HG03135 (cell line): ENCODE measurements at regions not wholly inside any gene's neighbourhood (a gene's known extent, or its start where the extent isn't known, plus 50 kb on each side); places are given as distances from the start of the nearest gene placed in this dataset.

ENCODE experiments used
- ATAC-seq: cut with Tn5 transposase; IDR thresholded peaks from one replicate; pipeline ENCODE4 v1.9.1; 2021; ENCODE audit warnings: mild to moderate bottlenecking, moderate library complexity; ENCODE audit not compliant: unreplicated experiment

DNA sequence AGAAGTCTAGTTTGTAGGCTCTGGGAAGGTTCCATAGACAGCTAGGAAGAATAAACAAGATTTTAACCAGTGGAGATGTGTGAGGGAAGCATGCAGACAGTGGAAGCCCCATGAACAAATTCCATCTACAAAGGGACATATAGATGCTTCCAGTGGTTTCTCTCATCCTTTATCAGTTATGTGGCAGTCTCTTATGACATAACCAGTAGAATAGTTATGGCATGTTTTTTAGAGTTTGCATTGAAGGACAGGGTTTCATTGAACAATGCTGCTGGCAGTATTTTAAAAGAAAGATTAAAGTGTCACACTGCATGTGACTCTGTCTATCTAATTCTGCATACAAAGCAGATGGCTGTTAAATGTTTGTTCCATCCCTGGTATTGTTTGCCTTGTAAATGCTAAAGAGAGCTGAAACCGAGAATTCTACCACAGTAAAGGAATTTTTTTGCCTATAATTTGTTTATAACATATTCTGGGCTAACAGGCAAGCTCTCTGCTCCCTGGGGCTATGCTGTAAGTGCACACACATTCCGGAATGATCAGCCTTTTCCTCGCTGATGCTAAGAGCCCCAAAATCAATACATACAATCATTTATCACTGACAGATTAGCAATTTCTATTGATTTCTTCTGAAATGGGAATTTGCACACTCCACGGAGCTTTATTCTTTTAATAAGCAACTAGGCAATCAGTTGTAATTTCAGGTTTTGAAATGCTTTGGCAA is 76.8 kb upstream of the PELI1 start:
- ATAC-seq, result no peak

DNA sequence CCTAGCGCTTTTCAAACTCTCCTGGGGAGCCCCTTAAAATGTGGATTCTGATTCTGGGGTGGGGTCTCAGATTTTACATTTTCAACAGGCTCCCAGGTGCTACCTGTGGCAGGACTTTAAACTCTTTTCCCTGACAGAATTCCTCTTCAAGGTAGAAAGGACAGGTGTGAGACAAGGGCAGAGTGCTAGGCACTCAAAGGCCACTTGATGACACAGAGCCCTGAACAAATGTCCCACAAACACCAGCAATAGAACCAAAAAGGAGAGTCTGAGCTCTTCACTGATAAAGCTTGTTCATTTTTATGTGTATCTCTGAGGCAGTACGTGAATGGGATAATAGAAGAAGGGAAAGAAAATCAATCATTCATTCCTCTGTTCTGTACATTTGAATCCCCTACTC is 77.7 kb upstream of the PELI1 start:
- no peak for ATAC-seq

GRCh38 chr2:64222351-64222750 is 78.1 kb upstream of the PELI1 start:
- no peak for ATAC-seq

GRCh38 chr2:64223055-64223454 is 78.8 kb upstream of the PELI1 start:
- ATAC-seq, result peak; percentile 52

DNA sequence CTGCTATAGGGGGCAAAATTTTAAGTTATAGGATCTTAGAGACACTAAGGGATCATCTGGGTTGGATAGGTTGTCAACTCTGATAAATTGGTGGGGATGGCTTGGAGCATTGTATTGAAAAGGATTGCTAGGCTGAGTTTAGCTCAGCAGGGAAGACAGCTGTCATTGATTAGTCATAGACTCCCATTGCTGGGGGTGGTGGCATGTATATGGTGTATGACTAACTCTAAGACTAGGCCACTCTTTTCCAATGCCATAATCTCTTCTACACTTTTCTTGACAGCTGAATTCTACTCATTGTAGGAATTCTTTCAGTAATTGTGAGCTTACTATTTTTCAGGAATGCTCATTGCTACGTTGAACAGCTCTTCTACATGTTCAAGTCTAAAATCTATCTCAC is 81.3 kb upstream of the PELI1 start:
- no peak for ATAC-seq

- no peak for ATAC-seq
Measured at GRCh38 chr2:64226611-64227010, 82.4 kb upstream of the PELI1 start.

GRCh38 chr2:64227603-64228125 is 83.4 kb upstream of the PELI1 start:
- no peak for ATAC-seq

DNA sequence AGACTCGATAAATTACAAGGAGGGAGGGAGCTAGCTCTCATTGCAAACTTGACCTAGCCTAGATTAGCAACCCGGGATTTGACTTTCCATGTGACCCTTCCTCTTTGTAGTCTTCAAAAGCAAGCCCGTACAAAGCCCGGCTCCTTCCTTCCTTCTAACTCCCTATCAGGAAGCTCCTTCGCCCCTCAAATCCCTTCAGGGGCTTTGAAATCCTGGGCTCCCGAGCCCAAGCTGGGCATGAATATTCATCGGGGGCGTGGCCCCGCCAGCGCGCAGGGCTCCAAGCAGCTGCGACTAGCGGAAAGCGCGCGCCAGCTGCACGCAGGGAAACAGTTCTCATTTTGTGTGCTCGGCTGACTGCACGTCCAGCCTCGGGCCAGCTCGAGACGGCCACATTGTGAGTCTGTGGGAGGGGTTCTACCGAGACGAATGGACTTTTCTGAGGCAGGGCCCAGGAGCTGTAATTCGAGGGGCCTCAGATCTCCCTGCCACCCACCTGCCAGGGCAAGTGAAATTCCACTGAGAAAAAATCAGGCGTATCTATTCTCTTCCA is 84.0 kb upstream of the PELI1 start:
- ATAC-seq, result peak; percentile 92

- no peak for ATAC-seq
Measured at GRCh38 chr2:64228918-64229317, 84.7 kb upstream of the PELI1 start.

- ATAC-seq, result no peak
Measured at GRCh38 chr2:64230540-64230939, 86.3 kb upstream of the PELI1 start.

- no peak for ATAC-seq
Measured at GRCh38 chr2:64232266-64232665, 88.0 kb upstream of the PELI1 start.

DNA sequence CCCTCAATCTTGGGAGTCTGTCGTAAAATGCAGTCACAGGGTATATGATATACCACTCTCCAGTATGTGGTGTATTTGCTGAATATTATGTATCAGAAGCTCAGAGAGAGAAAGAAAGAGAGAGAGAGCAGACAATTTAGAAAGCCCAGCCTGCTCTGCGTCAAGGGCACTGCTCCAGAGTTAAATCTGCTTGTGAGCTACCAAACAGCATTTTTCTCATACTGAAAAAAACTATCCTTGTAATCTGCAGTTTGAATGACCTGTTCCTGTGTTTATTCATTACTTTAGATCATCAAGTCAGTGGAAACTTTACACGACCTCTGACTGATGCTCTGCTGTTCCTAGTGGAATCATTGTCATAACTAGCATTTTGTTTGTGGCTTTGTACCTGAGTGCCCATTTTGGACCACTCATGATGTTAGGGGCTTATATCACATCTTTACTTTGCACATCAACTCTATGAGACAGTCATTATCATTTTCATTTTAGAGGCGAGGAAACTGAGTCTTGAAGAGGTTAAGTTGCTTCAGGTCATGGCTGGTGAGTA is 89.2 kb upstream of the PELI1 start:
- no peak for ATAC-seq

GRCh38 chr2:64234150-64234549 is 89.9 kb upstream of the PELI1 start:
- ATAC-seq, result no peak

DNA sequence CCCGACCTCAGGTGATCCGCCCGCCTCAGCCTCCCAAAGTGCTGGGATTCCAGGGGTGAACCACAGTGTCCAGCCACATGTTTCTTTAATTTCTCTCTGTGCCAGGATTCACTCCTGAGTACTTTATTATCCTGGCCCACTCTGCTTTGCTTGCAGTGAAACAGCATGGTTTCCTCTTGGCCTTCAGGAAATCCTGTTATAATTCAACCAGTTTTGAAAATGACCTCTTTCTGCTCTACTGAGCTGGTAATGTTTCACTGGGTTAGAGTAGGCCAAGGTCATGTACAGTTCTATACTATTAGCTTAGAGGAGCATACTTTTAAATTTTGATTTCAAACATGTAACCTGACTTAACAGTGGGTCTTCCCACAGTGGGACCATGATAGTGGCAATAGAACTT is 90.6 kb upstream of the PELI1 start:
- no peak for ATAC-seq

DNA sequence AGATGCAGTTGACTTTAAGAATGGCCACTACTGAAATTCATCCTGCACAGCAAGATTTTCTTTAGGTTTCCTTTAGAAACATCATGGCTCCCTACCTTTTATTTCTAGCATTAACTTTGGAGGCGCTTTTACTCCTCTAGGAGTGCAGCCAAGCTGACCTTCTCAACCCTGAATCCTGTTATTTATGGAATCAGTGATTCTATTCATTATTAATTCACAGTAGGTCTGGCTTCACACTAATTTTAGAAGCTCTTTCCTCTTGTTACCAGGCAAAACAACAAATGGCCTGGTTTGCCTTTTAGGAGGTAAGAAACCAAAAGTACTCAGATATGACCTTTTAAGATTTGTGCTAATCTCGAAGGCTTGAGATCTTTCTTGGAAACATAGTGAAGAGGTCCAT is 93.0 kb upstream of the PELI1 start:
- ATAC-seq, result no peak

GRCh38 chr2:64238799-64239198 is 94.6 kb upstream of the PELI1 start:
- ATAC-seq, result no peak

GRCh38 chr2:64243081-64244036 is 99.1 kb upstream of the PELI1 start:
- ATAC-seq, result no peak

- no peak for ATAC-seq
Measured at GRCh38 chr2:64244037-64244416, 99.8 kb upstream of the PELI1 start.

DNA sequence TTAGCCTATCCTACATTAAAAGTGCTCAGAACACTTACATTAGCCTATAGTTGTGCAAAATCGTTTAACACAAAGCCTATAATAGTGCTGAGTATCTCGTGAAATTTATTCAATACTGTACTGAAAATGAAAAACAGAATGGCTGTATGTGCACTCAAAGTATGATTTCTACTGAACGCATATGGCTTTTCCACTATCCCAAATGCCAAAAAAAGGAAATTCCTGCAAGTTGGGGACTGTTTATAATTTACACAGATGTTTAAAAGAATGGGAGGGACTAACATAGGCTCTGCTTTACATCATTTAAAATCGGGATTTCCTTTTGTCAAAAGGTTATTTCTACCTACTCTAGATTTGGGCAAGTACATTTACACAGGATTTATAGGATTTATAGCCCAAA is 101.4 kb upstream of the PELI1 start:
- ATAC-seq, result no peak

- no peak for ATAC-seq
Measured at GRCh38 chr2:64246962-64247361, 102.7 kb upstream of the PELI1 start.

GRCh38 chr2:64249426-64249825 is 105.2 kb upstream of the PELI1 start:
- no peak for ATAC-seq
